ENCODE measurements at regions not wholly inside any gene's neighbourhood (a gene's known extent, or its start where the extent isn't known, plus 50 kb on each side); places are given as distances from the start of the nearest gene placed in this dataset.

- no peak for TF ChIP-seq CTCF (IDR thresholded peaks at IDR 0.05)
- TF ChIP-seq POLR2A (IDR thresholded peaks at IDR 0.05) = no peak
Observed at GRCh38 chr14:101232340-101233020, 328.8 kb upstream of the DIO3 start.
